Stomach (tissue), 8 donors: ENCODE measurements at regions not wholly inside any gene's neighbourhood (a gene's known extent, or its start where the extent isn't known, plus 50 kb on each side); places are given as distances from the start of the nearest gene placed in this dataset.

ENCODE experiments used
- DNase-seq, 2 donors: peaks; one replicate each; pipeline versions ENCODE4 v3.0.0 to v3.0.0-alpha.2; 2013 to 2019
- H3K27ac ChIP-seq, 5 donors: fragments of 200-600 bp in 4 of 5; sonication (generic) in 4 of 5; one replicate each; pipeline ENCODE4 v1.5.1; 2013 to 2019; ENCODE audit warnings: mild to moderate bottlenecking in 1 of 5, moderate library complexity in 1 of 5
- H3K27me3 ChIP-seq, 3 donors: fragments of 200-600 bp; sonication (generic); one replicate each; pipeline ENCODE4 v1.5.1; 2017 to 2019; ENCODE audit warnings: mixed run types in 1 of 3
- H3K36me3 ChIP-seq, 4 donors: fragments of 200-600 bp; sonication (generic); 1 replicate in 3 of 4; 2 replicates in 1 of 4; pipeline ENCODE4 v1.5.1; 2016 to 2019
- H3K4me1 ChIP-seq, 4 donors: fragments of 200-600 bp; sonication (generic); one replicate each; pipeline ENCODE4 v1.5.1; 2016 to 2019
- H3K4me3 ChIP-seq, 4 donors: fragments of 200-600 bp; sonication (generic) in 3 of 4; one replicate each; pipeline ENCODE4 v1.5.1; 2016 to 2019; ENCODE audit warnings: mild to moderate bottlenecking in 1 of 4
- H3K9me3 ChIP-seq, 4 donors: fragments of 200-600 bp; sonication (generic); one replicate each; pipeline ENCODE4 v1.5.1; 2016 to 2019
- EP300 ChIP-seq: sonication (generic); formaldehyde crosslinking; IDR thresholded peaks from one replicate; pipeline ENCODE4 v1.6.1; 2017; ENCODE audit warnings: antibody characterized with exemption
- POLR2A ChIP-seq, 4 donors: fragments of 450-650 bp; IDR thresholded peaks; one replicate each; pipeline ENCODE4 v1.6.1; 2016; ENCODE audit warnings: antibody characterized with exemption in 4 of 4, control low read depth in 2 of 4, mild to moderate bottlenecking in 1 of 4, moderate library complexity in 1 of 4
- POLR2AphosphoS5 ChIP-seq, 3 donors: sonication (generic); formaldehyde crosslinking; IDR thresholded peaks; one replicate each; pipeline ENCODE4 v1.6.1; 2016; ENCODE audit warnings: antibody characterized with exemption in 3 of 3
- WGBS, 5 donors: extraction: QIAGEN DNeasy Blood & Tissue Kit in 3 of 5; methylation state at CpG; one replicate each; pipeline versions ENCODE4 v1.1.5 to v1.1.7; 2013 to 2018; 5-methylcytosine and 5-hydroxymethylcytosine counted together
- intact Hi-C: fragments of 100-400 bp; cut with DNase I; formaldehyde crosslinking; loops from one replicate; pipeline ENCODE4 v1.15.1; 2023; ENCODE audit warnings: low total_unique reads
- TF ChIP-seq, protein P1 (sequence below), 7 experiments: fragments of 450-650 bp in 4 of 7; fragments of 200-600 bp in 3 of 7; sonication (generic) in 3 of 7; IDR thresholded peaks; one replicate each; pipeline ENCODE4 v1.5.1; 2016 to 2019; ENCODE audit warnings: antibody characterized with exemption in 7 of 7, control low read depth in 2 of 7, mild to moderate bottlenecking in 1 of 7
- donor health status: healthy with polysubstance abuse.
- donor health status: Bipolar disorder and iron deficiency.
- donor health status: healthy.

DNA sequence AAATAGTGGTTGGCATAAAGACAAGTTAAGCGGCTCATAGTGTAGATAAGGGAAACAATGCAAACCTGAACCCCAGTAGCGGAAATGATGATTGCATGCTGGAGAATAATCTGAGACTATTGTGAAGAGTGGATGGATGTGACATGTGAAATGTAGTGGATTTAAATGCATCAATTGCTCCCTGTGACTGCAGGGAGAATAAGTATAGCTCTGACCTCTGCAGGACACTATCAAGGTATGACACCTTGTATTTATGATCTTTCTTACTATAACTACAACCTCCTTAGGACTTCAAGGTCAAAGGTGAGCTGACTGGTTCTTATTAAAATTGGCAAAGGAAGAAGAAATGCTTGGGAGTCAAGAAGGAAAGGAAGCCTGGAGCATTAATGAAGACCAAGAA lies 285.6 kb downstream of the GRIN2B start:
- TF ChIP-seq EP300 (no peak), POLR2A (IDR thresholded peaks at IDR 0.05) (no peak)
- TF ChIP-seq, protein P1, sequence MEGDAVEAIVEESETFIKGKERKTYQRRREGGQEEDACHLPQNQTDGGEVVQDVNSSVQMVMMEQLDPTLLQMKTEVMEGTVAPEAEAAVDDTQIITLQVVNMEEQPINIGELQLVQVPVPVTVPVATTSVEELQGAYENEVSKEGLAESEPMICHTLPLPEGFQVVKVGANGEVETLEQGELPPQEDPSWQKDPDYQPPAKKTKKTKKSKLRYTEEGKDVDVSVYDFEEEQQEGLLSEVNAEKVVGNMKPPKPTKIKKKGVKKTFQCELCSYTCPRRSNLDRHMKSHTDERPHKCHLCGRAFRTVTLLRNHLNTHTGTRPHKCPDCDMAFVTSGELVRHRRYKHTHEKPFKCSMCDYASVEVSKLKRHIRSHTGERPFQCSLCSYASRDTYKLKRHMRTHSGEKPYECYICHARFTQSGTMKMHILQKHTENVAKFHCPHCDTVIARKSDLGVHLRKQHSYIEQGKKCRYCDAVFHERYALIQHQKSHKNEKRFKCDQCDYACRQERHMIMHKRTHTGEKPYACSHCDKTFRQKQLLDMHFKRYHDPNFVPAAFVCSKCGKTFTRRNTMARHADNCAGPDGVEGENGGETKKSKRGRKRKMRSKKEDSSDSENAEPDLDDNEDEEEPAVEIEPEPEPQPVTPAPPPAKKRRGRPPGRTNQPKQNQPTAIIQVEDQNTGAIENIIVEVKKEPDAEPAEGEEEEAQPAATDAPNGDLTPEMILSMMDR (IDR thresholded peaks at IDR 0.05), result no peak
- H3K27me3 ChIP-seq, result no peaks in the 10 kb centered on the region
- intact Hi-C loops, result no loop called here
- H3K9me3 ChIP-seq, result no peaks in the 10 kb centered on the region
- H3K4me3 ChIP-seq, result no peak overlapping the region
- 49 to 85% (median 63%) methylated on average over 2 of the region's 2 CpGs for WGBS, 5 donors
- DNase-seq, result no peak
- no peak overlapping the region for H3K27ac ChIP-seq
- no peaks in the 10 kb centered on the region for H3K36me3 ChIP-seq
- no peaks in the 10 kb centered on the region for H3K4me1 ChIP-seq

- Histone ChIP-seq H3K27ac (no peak overlapping the region), H3K36me3 (no peaks in the 10 kb centered on the region), H3K27me3 (no peaks in the 10 kb centered on the region), H3K9me3 (no peaks in the 10 kb centered on the region), H3K4me3 (no peak overlapping the region), H3K4me1 (no peaks in the 10 kb centered on the region)
- TF ChIP-seq EP300 (no peak), POLR2A (IDR thresholded peaks at IDR 0.05) (no peak), POLR2AphosphoS5 (IDR thresholded peaks at IDR 0.05) (no peak)
- TF ChIP-seq, protein P1 (IDR thresholded peaks at IDR 0.05), result no peak
- intact Hi-C loops, result no loop called here
- DNase-seq, result no peak
- WGBS, 5 donors, result 86 to 92% (median 89%) methylated on average over 4 of the region's 4 CpGs
Measured at GRCh38 chr12:13692332-13692731, 289.1 kb downstream of the GRIN2B start.

DNA sequence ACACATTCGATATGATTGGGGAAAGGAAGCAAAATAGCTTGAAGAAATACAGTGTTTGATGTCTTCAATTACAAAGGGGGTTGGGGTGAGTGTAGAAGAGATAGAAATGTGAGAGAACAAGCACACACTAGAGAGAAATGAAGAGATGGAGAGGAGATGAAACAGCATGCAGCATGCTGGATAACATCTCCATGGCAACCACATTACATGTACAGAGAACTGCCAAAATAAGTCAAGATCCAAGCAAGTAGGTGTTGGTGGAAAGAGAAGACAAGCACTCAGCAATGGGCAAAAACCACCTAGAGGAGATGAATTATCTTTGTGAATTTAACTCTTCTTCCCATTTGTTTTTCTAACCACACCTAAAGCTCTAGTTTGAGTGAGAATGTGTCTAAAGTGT lies 289.8 kb downstream of the GRIN2B start:
- no peaks in the 10 kb centered on the region for H3K36me3 ChIP-seq
- no peak overlapping the region for H3K4me3 ChIP-seq
- no peak for DNase-seq
- WGBS, 5 donors, result 70 to 91% (median 79%) methylated on average over 1 of the region's 1 CpG
- H3K27ac ChIP-seq, result no peak overlapping the region
- H3K27me3 ChIP-seq, result no peaks in the 10 kb centered on the region
- no peaks in the 10 kb centered on the region for H3K9me3 ChIP-seq
- TF ChIP-seq POLR2AphosphoS5 (IDR thresholded peaks at IDR 0.05) (no peak), EP300 (no peak), POLR2A (IDR thresholded peaks at IDR 0.05) (no peak)
- TF ChIP-seq, protein P1 (IDR thresholded peaks at IDR 0.05), result no peak
- intact Hi-C loops, result no loop called here
- H3K4me1 ChIP-seq, result no peaks in the 10 kb centered on the region

- Histone ChIP-seq H3K9me3 (no peaks in the 10 kb centered on the region), H3K4me3 (no peak overlapping the region), H3K27ac (no peak overlapping the region), H3K36me3 (no peaks in the 10 kb centered on the region), H3K27me3 (no peaks in the 10 kb centered on the region), H3K4me1 (no peaks in the 10 kb centered on the region)
- intact Hi-C loops, result no loop called here
- DNase-seq, result no peak
- TF ChIP-seq POLR2A (IDR thresholded peaks at IDR 0.05), result no peak
- TF ChIP-seq POLR2AphosphoS5 (IDR thresholded peaks at IDR 0.05), result no peak
- TF ChIP-seq, protein P1 (IDR thresholded peaks at IDR 0.05), result no peak
- no peak for TF ChIP-seq EP300
Measured at GRCh38 chr12:13687633-13688032, 293.8 kb downstream of the GRIN2B start.
